ENCODE measurements at regions not wholly inside any gene's neighbourhood (a gene's known extent, or its start where the extent isn't known, plus 50 kb on each side); places are given as distances from the start of the nearest gene placed in this dataset.

DNA sequence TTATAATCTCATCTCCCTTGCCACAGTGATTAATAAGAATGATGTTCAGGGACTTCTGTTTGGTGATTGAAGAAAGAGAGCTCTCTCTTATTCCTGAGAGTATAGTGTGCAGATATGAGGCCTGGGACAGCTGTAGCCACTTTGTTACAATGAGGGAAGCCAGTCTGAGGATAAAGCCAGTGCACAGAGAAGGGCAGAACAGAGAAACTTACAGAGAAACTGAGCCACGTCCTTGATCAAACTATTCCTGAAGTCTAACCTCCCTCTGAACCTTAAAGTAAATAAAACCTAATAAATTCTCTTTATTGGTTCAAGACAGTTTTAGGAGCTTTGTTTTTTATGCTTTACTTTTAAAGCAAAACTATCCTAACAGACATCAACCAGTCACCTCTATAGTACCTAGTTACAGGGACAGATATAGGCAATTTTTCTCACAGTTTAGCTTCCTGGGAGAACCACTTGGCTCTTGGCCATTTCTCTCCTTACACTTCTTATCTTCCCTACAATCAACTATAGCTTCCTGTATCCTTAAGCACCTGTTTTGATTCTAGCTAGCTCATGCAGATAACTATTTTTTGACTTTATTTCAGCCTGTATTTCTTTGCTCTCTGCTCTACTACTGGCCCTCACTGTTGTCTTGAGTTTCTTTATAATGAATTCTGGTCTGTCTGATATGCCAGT lies 284.4 kb downstream of the SHQ1 start:
- TF ChIP-seq, protein P1, sequence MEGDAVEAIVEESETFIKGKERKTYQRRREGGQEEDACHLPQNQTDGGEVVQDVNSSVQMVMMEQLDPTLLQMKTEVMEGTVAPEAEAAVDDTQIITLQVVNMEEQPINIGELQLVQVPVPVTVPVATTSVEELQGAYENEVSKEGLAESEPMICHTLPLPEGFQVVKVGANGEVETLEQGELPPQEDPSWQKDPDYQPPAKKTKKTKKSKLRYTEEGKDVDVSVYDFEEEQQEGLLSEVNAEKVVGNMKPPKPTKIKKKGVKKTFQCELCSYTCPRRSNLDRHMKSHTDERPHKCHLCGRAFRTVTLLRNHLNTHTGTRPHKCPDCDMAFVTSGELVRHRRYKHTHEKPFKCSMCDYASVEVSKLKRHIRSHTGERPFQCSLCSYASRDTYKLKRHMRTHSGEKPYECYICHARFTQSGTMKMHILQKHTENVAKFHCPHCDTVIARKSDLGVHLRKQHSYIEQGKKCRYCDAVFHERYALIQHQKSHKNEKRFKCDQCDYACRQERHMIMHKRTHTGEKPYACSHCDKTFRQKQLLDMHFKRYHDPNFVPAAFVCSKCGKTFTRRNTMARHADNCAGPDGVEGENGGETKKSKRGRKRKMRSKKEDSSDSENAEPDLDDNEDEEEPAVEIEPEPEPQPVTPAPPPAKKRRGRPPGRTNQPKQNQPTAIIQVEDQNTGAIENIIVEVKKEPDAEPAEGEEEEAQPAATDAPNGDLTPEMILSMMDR (IDR thresholded peaks at IDR 0.05; ENCODE audit: extremely low read depth in 1 of 2, insufficient read depth in 1 of 2, low read depth in 1 of 2, low read length in 2 of 2): no peak
- no peak for TF ChIP-seq POLR2A (IDR thresholded peaks at IDR 0.05; ENCODE audit: low read depth, low read length)

Measured in endothelial cell of umbilical vein (primary cell).